Neuron (in vitro differentiated cells): ENCODE measurements at regions not wholly inside any gene's neighbourhood (a gene's known extent, or its start where the extent isn't known, plus 50 kb on each side); places are given as distances from the start of the nearest gene placed in this dataset.
"Not testable (repeated sequence)": the region's sequence is repeated elsewhere in the genome, so short reads cannot be mapped to it uniquely, and the experiment has no call there.

Source experiments
- H2AFZ ChIP-seq: one replicate; pipeline ENCODE4 v1.6.1; 2013; ENCODE audit warnings: low read depth, mild to moderate bottlenecking, inconsistent platforms, low read length, moderate library complexity
- H3K27me3 ChIP-seq: one replicate; pipeline ENCODE4 v1.6.1; 2013; ENCODE audit warnings: low read length; ENCODE audit not compliant: insufficient read depth
- H3K36me3 ChIP-seq: one replicate; pipeline ENCODE4 v1.6.1; 2013; ENCODE audit warnings: low read length; ENCODE audit not compliant: insufficient read depth
- H3K4me1 ChIP-seq: one replicate; pipeline ENCODE4 v1.6.1; 2013; ENCODE audit warnings: low read length; ENCODE audit not compliant: insufficient read depth
- H3K4me3 ChIP-seq: 2 replicates; pipeline ENCODE4 v1.5.1; 2013; ENCODE audit warnings: mild to moderate bottlenecking, low read length, moderate library complexity
- H3K9me3 ChIP-seq: one replicate; pipeline ENCODE4 v1.6.1; 2013; ENCODE audit warnings: low read length

DNA sequence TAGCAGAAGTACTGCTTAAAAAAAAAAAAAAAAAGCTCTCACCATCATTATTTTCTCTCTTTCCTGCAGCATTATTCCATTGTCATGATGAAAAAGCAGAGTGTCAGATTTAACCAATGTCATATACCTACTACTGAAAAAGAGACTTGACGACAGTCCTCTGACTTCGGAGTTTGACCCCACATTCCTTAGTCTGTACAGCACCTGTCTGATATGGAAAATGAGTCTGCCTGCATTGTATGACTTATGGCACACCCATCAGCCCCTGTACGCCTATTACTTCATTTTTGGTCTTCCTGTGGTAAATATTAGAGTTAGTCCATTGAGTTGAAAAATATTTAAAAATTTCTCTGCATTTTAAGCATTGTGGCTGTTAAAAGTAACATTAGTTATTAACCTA lies 54.5 kb upstream of the NOX4 start:
- Histone ChIP-seq H3K27me3 (no peaks in the 10 kb centered on the region), H3K4me1 (no peaks in the 10 kb centered on the region), H2AFZ (no peak overlapping the region), H3K36me3 (no peaks in the 10 kb centered on the region), H3K9me3 (no peaks in the 10 kb centered on the region), H3K4me3 (no peak overlapping the region)

DNA sequence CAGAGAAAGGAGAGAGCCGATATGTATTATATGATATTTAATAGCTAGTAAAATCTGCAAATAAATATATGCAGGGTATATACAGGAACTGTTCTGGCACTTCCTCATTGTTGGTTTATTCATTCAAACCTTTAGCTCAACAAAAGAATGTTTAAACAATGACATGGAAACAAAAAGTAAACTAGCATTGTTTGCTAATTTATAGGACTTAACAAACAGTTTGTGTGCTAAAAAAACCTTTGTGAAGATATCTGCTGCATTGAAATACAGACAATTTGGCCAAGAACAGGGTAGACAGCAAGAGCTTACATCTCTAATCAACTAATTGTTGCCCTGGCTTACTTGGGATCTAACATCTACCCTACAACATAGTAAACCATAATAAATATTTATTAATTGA lies 64.6 kb upstream of the NOX4 start:
- not testable (repeated sequence) for H3K9me3 ChIP-seq, H3K4me1 ChIP-seq, H2AFZ ChIP-seq, H3K4me3 ChIP-seq, H3K27me3 ChIP-seq, H3K36me3 ChIP-seq

DNA sequence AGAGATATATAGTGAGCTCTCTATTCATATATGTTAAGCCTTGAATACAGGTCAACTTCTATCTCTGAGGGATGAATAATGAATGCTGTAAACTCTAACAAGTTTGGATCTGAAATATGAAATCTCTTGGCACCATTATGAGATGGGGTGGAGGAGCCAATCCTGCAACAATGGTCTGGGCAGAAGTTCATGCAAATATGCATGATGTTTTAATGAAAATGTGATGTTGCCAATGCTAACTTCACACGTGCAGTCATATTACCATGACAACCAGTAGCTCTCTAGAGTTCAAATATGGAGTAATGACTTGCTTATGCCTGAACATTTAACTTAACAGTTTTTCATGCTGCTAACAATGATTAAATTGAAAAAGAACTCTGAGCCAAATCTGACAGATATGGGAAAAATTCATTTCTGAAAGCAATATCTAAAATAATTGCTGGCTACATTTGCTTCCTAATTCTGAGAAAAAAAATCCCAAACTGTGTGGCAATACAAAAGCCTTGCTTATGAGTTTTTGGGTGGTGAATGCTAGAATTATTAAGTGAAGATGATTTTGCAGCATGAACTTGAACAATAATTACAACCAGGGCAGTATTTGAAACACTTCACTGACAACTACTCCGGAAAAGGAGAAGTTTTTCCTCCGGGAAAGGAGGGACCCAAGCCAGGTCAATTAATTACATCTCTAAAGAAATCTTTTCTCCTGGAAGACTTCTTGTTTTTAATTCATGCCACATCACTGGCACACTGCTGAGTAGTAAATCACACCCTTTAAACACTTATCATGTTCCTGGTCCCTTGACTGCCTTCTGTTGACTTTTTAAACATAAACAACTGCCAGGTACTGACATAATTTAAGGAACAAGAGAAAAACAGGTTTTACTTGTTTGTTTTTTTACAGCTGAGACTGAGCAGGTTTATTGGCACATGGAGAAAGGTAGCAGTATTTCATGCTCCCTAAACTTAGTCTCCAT lies 65.8 kb upstream of the NOX4 start:
- H3K4me3 ChIP-seq, H3K4me1 ChIP-seq: not testable (repeated sequence)

DNA sequence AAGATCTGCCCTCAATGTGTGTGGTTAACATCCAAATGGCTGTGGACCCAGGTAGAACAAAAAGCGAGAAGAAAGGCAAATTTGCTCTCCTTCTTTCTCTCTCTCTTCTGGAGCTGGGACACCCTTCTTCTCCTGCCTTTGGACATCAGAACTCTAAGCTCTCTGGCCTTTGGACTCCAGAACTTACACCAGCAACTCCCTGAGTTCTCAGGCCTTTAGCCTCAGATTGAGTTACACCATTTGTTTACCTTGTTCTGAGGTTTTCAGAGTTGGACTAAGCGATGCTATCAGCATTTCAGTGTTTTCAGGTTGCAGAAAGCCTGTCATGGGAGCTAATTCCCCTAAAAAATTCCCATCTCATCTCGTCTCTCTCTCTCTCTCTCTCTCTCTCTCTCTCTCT lies 69.4 kb upstream of the NOX4 start:
- not testable (repeated sequence) for H3K9me3 ChIP-seq, H2AFZ ChIP-seq, H3K36me3 ChIP-seq, H3K4me1 ChIP-seq, H3K4me3 ChIP-seq, H3K27me3 ChIP-seq

More for the DNA sequence above, 65.8 kb upstream of the NOX4 start:
- not testable (repeated sequence) for H2AFZ ChIP-seq, H3K27me3 ChIP-seq, H3K36me3 ChIP-seq, H3K9me3 ChIP-seq

DNA sequence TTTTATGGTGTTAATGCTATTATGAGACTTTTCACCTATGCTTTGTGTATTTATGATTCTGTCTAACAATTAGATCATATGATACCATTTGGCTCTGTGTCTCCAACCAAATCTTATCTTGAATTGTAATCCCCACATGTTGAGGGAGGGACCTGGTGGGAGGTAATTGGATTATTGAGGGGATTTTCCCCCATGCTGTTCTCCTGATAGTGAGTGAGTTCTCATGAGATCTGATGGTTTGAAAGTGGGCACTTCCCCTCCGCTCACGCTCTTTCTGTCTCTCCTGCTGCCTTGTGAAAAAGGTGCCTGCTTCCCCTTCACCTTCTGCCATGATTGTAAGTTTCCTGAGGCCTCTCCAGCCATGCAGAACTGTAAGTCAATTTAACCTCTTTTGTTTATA lies 71.6 kb upstream of the NOX4 start:
- not testable (repeated sequence) for H3K4me3 ChIP-seq, H3K36me3 ChIP-seq, H3K4me1 ChIP-seq

DNA sequence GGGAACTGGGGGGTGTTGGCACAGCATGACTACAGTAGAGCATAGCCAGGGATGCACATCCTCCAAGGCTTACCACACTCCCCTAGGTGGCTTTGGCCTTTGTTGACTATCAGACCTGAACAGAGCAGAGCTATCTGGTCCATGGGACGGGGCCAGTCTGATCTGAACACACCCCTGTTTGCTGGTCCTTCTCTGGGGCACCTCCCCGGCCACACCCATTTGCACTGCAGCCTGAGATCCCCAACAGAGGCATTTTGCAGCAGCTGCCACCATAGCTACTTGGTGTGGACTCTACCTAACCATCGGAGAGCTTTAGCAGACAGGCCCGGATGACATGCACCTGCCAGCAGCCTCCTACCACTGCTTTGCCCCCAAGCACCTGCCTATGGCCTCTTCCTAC lies 75.8 kb upstream of the NOX4 start:
- Histone ChIP-seq H3K36me3 (no peaks in the 10 kb centered on the region), H3K9me3 (no peaks in the 10 kb centered on the region), H3K4me1 (no peaks in the 10 kb centered on the region), H2AFZ (no peak overlapping the region), H3K4me3 (no peak overlapping the region), H3K27me3 (no peaks in the 10 kb centered on the region)

More for the DNA sequence above, 71.6 kb upstream of the NOX4 start:
- H3K9me3 ChIP-seq, H2AFZ ChIP-seq, H3K27me3 ChIP-seq: not testable (repeated sequence)

DNA sequence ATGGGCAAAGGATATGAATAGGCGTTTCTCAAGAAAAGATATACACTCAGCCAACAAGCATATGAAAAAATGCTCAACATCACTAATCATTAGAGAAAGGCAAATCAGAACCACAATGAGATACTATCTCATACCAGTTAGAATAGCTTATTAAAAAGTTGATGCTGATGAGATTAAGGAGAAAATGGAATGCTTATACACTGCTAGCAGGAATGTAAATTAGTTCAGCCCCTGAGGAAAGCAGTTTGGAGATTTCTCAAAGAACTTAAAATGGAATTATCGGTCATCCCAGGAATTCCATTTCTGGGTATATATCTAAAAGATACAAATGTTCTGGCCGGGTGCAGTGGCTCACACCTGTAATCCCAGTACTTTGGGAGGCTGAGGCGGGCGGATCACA lies 78.2 kb upstream of the NOX4 start:
- not testable (repeated sequence) for H3K4me1 ChIP-seq, H3K9me3 ChIP-seq, H3K27me3 ChIP-seq, H3K4me3 ChIP-seq, H3K36me3 ChIP-seq, H2AFZ ChIP-seq

DNA sequence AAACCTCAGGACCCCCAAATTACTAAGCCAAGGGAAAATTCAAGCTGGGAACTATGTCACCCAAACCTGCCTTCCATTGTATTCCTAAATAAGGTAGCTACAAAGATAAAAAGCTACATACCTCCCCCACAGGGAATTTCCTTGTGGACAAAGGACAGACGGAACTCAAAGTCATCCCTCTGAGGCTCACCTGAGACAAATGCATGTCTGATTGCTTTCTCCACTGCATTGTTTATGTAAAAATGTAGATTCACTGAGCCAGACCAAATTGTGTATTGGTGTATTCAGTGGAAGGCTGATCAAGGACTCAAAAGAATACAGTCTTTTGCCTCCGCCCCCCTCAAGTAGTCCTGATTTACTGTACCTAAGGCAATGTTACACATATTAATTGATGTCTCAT lies 80.5 kb upstream of the NOX4 start:
- not testable (repeated sequence) for H2AFZ ChIP-seq, H3K9me3 ChIP-seq, H3K27me3 ChIP-seq, H3K4me1 ChIP-seq, H3K4me3 ChIP-seq, H3K36me3 ChIP-seq

DNA sequence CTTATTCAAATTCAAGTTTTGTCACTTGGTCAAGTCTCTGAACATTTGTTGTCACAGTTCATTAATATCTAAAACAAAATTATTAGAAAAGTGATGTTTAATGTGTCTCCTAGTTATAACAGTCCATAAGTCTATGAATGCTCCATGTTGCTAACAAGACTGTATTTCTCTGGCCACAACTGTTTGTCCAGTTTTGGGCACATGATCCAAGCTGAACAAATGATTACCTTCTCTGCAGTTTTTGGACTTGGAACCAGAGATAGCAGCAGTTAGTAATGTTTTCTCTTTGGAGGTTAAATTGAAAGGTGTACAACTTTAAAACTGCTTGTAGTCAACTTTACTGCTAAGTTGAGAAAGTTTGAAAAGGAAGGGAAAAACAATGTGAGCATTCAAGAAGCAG lies 84.7 kb upstream of the NOX4 start:
- not testable (repeated sequence) for H3K9me3 ChIP-seq, H3K36me3 ChIP-seq, H3K27me3 ChIP-seq, H2AFZ ChIP-seq, H3K4me1 ChIP-seq, H3K4me3 ChIP-seq

DNA sequence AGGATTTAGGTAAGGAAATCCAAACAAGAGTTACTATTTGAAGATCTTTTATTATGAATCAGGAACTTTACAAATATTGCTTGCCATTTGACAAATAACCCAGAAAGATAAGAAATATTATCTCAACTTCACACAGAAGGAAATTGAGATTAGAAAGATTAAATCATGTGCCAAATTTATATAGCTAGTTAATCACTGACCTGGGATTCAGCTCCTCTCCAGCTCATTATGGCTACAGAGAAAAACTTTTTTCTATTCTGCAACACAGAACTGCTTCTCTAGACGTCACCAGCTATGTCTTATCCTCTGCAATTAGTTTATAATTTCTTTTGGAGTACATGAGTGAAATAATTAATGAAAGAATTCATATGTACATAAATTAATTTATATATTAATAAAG lies 86.3 kb upstream of the NOX4 start:
- H2AFZ ChIP-seq, H3K4me1 ChIP-seq, H3K4me3 ChIP-seq, H3K27me3 ChIP-seq, H3K9me3 ChIP-seq, H3K36me3 ChIP-seq: not testable (repeated sequence)

DNA sequence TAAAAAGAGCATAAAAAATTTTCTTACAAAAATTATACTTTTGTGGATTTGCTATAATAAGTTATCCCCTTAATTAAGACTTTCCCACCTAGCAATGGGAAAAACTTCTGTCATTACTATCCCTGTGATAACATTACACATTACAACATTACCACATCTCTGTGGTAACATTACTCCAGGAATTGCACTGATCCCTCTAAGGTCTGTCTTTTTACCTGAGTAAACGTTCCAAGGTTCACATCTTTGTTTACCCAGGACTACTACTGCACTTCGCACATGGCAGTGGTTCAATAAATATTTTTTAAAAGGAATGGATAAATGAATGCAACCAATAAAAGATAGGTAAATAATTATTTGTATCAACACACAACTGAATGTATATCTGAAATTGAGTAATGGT lies 92.4 kb upstream of the NOX4 start:
- H3K27me3 ChIP-seq, result no peaks in the 10 kb centered on the region
- H3K9me3 ChIP-seq, result no peaks in the 10 kb centered on the region
- H3K36me3 ChIP-seq, result no peaks in the 10 kb centered on the region
- no peaks in the 10 kb centered on the region for H3K4me1 ChIP-seq
- no peak overlapping the region for H3K4me3 ChIP-seq
- H2AFZ ChIP-seq, result no peak overlapping the region

DNA sequence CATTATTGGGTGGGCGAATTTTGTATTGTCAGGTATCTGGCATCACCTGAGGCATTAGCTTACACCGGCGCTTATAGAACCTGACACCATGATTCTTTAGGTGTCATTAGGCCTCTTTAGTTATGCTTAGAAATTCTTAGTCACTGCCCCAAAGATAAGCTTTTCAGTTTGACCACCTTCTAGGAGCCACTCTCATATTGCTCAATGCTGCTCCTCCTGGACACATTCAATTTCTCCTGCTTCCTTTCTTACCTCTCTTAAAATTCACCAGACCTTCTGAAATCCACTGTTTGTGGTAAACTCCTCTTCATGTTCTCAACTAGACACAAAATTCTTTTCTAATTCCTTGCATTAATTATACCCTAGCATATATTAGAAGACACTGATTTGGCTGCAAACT lies 93.9 kb upstream of the NOX4 start:
- not testable (repeated sequence) for H2AFZ ChIP-seq, H3K36me3 ChIP-seq, H3K9me3 ChIP-seq, H3K27me3 ChIP-seq, H3K4me1 ChIP-seq, H3K4me3 ChIP-seq

DNA sequence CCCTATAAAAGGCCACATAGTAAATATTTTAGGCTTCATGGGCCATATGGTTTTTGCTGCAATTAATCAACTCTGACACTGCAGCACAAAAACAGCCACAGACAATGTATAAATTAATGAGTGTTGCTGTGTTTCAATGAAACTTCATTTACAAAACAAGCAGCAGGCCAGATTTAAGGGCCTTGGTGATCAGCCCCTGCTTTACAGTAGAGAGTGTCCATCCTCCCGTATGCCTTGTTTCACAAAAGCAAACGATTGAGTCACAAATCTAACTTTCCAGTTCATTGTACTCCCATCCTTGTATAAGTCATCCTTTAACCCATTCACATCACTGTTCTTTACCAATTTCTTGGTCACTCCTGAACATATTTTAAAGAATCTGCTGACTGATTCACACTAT lies 94.3 kb upstream of the NOX4 start:
- H3K36me3 ChIP-seq, H2AFZ ChIP-seq, H3K4me3 ChIP-seq, H3K4me1 ChIP-seq, H3K27me3 ChIP-seq, H3K9me3 ChIP-seq: not testable (repeated sequence)

DNA sequence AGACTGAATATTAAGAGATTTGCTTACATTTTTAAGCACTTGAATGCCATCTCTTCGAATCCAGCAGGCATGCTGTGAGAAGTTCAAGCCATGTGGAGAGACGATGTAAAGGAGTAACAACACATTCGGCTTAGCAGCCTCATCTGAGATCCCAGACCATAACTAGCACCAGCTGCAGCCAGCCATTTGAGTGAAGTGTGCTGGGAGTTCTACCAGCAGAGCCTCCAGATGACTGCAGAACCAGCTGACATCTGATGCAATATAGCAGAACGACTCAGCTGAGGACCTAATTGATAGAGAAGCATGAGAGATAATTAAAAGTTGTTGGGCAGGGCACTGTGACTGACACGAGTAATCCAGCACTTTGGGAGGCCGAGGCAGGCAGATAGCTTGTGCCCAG lies 98.2 kb upstream of the NOX4 start:
- not testable (repeated sequence) for H3K27me3 ChIP-seq, H3K4me3 ChIP-seq, H2AFZ ChIP-seq, H3K9me3 ChIP-seq, H3K4me1 ChIP-seq, H3K36me3 ChIP-seq
